Fibroblast of villous mesenchyme (primary cell): ENCODE measurements at regions not wholly inside any gene's neighbourhood (a gene's known extent, or its start where the extent isn't known, plus 50 kb on each side); places are given as distances from the start of the nearest gene placed in this dataset.
"Not testable (repeated sequence)": the region's sequence is repeated elsewhere in the genome, so short reads cannot be mapped to it uniquely, and the experiment has no call there.

Experiments used
- DNase-seq: peaks from one replicate; pipeline ENCODE4 v3.0.0-alpha.2; 2010; ENCODE audit warnings: low read depth
- H3K4me3 ChIP-seq: 2 replicates; pipeline ENCODE4 v1.5.1; 2011; ENCODE audit warnings: low read depth, mild to moderate bottlenecking, low read length
- CTCF ChIP-seq: IDR thresholded peaks from 2 replicates; pipeline ENCODE4 v1.5.1; 2012; ENCODE audit warnings: low read depth, mild to moderate bottlenecking, low read length; ENCODE audit not compliant: insufficient read depth

DNA sequence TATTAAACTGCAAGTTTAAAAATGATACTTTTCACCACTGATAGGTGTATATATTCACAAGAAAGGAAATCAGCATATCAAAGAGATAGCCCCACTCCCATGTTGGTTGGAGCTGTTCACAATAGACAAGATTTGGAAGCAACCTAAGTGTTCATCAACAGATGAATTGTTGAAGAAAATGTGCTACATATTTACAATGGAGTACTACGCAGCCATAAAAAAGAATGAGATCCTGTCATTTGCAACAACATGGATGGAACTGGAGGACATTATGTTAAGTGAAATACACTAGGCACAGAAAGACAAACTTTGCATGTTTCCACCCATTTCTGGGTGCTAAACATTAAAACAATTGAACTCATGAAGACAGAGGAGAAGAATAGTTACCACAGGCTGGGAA, 278.9 kb upstream of the XYLT1 start:
- no peak for DNase-seq
- no peak overlapping the region for H3K4me3 ChIP-seq
- no peak for TF ChIP-seq CTCF

- DNase-seq = no peak
- TF ChIP-seq CTCF = no peak
- no peak overlapping the region for H3K4me3 ChIP-seq
These were observed 277.4 kb upstream of the XYLT1 start for GRCh38 chr16:17748044-17748719.

DNA sequence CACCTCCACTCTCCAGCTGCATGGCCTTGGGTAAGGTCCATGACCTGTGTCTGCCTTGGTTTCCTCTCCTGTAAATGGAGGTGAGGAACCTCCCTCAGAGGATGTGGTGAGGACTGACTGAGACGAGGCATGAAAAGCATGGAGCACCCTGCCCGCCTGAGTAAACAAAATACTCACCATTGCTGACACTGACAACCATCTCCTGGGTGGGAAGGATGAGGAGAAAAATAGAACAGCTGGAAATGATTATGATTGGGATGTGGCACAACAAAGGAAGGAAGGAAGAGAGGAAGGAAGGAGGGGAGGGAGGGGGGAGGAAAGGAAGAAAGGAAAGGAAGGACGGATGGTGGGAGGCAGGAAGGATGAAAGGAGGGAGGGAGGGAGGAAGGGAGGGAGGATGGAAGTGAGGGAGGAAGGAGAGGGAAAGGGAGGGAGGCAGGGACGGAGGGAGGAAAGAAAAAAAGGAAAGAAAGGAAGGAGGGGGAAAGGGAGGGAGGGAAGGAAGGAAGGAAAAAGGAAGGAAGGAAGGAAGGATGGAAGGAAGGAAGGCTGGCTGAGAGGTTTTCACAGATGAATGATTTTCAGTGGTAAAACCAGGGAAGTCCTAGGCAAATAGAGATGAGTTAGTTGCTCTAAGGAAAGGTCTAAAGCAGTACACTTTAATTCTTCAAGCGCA, 276.5 kb upstream of the XYLT1 start:
- no peak for DNase-seq
- no peak overlapping the region for H3K4me3 ChIP-seq
- no peak for TF ChIP-seq CTCF

GRCh38 chr16:17744921-17745572, 274.3 kb upstream of the XYLT1 start:
- H3K4me3 ChIP-seq = no peak overlapping the region
- DNase-seq = no peak

DNA sequence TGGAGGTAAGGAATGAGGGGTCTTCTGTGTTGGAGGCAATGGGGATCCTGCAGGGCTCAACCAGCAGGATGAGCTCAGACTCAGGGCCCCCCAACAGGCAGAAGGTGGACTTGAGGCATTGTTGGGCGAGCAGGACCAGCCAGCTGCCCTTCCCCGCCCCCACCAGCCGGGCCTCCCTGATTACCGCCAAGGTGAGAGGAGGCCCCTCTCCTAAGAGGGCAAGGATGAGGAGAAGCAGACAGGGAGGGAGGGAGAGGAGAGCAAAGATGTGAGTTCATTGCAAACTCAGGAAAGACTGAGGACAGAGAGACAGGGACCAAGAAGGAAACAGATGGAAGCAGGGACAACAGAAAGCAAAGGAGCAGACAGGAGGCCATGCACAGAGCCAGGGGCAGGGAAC, 272.8 kb upstream of the XYLT1 start:
- TF ChIP-seq CTCF = no peak
- DNase-seq = no peak
- H3K4me3 ChIP-seq = no peak overlapping the region

More at GRCh38 chr16:17744921-17745572, 274.3 kb upstream of the XYLT1 start:
- no peak for TF ChIP-seq CTCF

DNA sequence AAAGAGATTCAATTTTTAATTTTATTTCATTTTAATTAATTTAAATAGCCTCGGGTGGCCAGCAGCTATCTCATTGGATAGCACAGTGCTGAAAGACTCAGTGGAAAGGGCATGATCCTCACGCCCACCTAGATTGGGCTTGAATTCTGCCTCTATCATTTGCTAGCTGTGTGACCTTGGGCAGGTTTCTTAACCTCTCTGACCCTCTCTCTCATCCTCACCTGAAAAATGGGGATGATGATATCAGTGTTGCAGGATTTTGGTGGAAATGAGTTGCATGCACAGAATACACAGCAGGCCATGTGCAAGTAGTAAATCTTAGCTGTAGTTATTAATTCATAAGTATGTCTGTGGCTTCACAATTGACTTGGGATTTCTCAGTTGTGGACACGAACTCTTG, 272.4 kb upstream of the XYLT1 start:
- no peak for DNase-seq
- no peak for TF ChIP-seq CTCF
- H3K4me3 ChIP-seq = no peak overlapping the region

DNA sequence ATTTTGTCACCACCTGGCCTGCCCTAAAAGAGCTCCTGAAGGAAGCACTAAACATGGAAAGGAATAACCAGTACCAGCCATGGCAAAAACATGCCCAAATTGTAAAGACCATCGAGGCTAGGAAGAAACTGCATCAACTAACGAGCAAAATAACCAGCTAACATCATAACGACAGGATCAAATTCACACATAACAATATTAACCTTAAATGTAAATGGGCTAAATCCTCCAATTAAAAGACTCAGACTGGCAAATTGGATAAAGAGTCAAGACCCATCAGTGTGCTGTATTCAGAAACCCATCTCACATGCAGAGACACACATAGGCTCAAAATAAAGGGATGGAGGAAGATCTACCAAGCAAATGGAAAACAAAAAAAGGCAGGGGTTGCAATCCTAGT, 264.3 kb upstream of the XYLT1 start:
- DNase-seq, H3K4me3 ChIP-seq: not testable (repeated sequence)
